Adipocyte (in vitro differentiated cells): ENCODE measurements at regions not wholly inside any gene's neighbourhood (a gene's known extent, or its start where the extent isn't known, plus 50 kb on each side); places are given as distances from the start of the nearest gene placed in this dataset.

Source experiments
- DNase-seq: peaks from one replicate; pipeline ENCODE4 v3.0.0-alpha.2; 2015; ENCODE audit warnings: low read depth
- H3K27me3 ChIP-seq: replicated peaks from 2 replicates; pipeline ENCODE4 v1.7.0; 2013; ENCODE audit warnings: mild to moderate bottlenecking, low read length, moderate library complexity; ENCODE audit not compliant: control insufficient read depth, insufficient read depth
- H3K36me3 ChIP-seq: 2 replicates; pipeline ENCODE4 v1.7.0; 2013; ENCODE audit warnings: low read length, mild to moderate bottlenecking, moderate library complexity; ENCODE audit not compliant: control insufficient read depth, insufficient read depth, severe bottlenecking
- H3K4me1 ChIP-seq: 2 replicates; pipeline ENCODE4 v1.7.0; 2013; ENCODE audit warnings: mild to moderate bottlenecking, low read length, moderate library complexity; ENCODE audit not compliant: control insufficient read depth, insufficient read depth
- H3K4me3 ChIP-seq: 2 replicates; pipeline ENCODE4 v1.7.0; 2013; ENCODE audit warnings: mild to moderate bottlenecking, low read length, moderate library complexity
- H3K9ac ChIP-seq: 2 replicates; pipeline ENCODE4 v1.7.0; 2013; ENCODE audit warnings: mild to moderate bottlenecking, low read length, moderate library complexity
- H3K9me3 ChIP-seq: 2 replicates; pipeline ENCODE4 v1.7.0; 2013; ENCODE audit warnings: mild to moderate bottlenecking, low read length, moderate library complexity; ENCODE audit not compliant: control insufficient read depth

GRCh38 chr13:106919133-106919532, 351.2 kb upstream of the ARGLU1 start:
- Histone ChIP-seq H3K4me3 (no peak overlapping the region), H3K27me3 (no peaks in the 10 kb centered on the region), H3K4me1 (no peaks in the 10 kb centered on the region), H3K36me3 (no peaks in the 10 kb centered on the region), H3K9me3 (no peaks in the 10 kb centered on the region), H3K9ac (no peak overlapping the region)
- no peak for DNase-seq

GRCh38 chr13:106918557-106918860, 350.6 kb upstream of the ARGLU1 start:
- no peak for DNase-seq
- H3K27me3 ChIP-seq: no peaks in the 10 kb centered on the region
- peak overlapping the region; percentile 89 for H3K9ac ChIP-seq
- no peaks in the 10 kb centered on the region for H3K36me3 ChIP-seq
- H3K9me3 ChIP-seq: no peaks in the 10 kb centered on the region
- peak overlapping the region; percentile 82 for H3K4me3 ChIP-seq
- H3K4me1 ChIP-seq: no peaks in the 10 kb centered on the region

- peak; percentile 90 for DNase-seq
- no peaks in the 10 kb centered on the region for H3K36me3 ChIP-seq
- peak overlapping the region; percentile 89 for H3K9ac ChIP-seq
- peaks cover 2% of the 10 kb centered on the region for H3K27me3 ChIP-seq
- peak overlapping the region; percentile 82 for H3K4me3 ChIP-seq
- H3K4me1 ChIP-seq: no peaks in the 10 kb centered on the region
- H3K9me3 ChIP-seq: no peaks in the 10 kb centered on the region
Observed at GRCh38 chr13:106917673-106918556, 350.0 kb upstream of the ARGLU1 start.

GRCh38 chr13:106917024-106917571, 349.2 kb upstream of the ARGLU1 start:
- H3K9ac ChIP-seq: peak overlapping the region; percentile 89
- H3K27me3 ChIP-seq: peaks cover 6% of the 10 kb centered on the region
- no peaks in the 10 kb centered on the region for H3K36me3 ChIP-seq
- no peaks in the 10 kb centered on the region for H3K9me3 ChIP-seq
- peak overlapping the region; percentile 82 for H3K4me3 ChIP-seq
- DNase-seq: no peak
- H3K4me1 ChIP-seq: no peaks in the 10 kb centered on the region

- H3K36me3 ChIP-seq: no peaks in the 10 kb centered on the region
- H3K27me3 ChIP-seq: peaks cover 6% of the 10 kb centered on the region
- H3K4me3 ChIP-seq: peak overlapping the region; percentile 37
- peak; percentile 33 for DNase-seq
- H3K9ac ChIP-seq: no peak overlapping the region
- H3K9me3 ChIP-seq: no peaks in the 10 kb centered on the region
- no peaks in the 10 kb centered on the region for H3K4me1 ChIP-seq
Observed at GRCh38 chr13:106916329-106916976, 348.5 kb upstream of the ARGLU1 start.

GRCh38 chr13:106915146-106915545, 347.2 kb upstream of the ARGLU1 start:
- H3K4me3 ChIP-seq: no peak overlapping the region

GRCh38 chr13:106911627-106912026, 343.7 kb upstream of the ARGLU1 start:
- H3K27me3 ChIP-seq: peaks cover 19% of the 10 kb centered on the region
- no peak overlapping the region for H3K9ac ChIP-seq
- H3K4me3 ChIP-seq: no peak overlapping the region
- no peak for DNase-seq
- no peaks in the 10 kb centered on the region for H3K36me3 ChIP-seq
- H3K9me3 ChIP-seq: no peaks in the 10 kb centered on the region
- no peaks in the 10 kb centered on the region for H3K4me1 ChIP-seq

More at GRCh38 chr13:106915146-106915545, 347.2 kb upstream of the ARGLU1 start:
- H3K4me1 ChIP-seq: no peaks in the 10 kb centered on the region
- H3K9ac ChIP-seq: no peak overlapping the region
- no peak for DNase-seq
- no peaks in the 10 kb centered on the region for H3K9me3 ChIP-seq
- peaks cover 6% of the 10 kb centered on the region for H3K27me3 ChIP-seq
- no peaks in the 10 kb centered on the region for H3K36me3 ChIP-seq

GRCh38 chr13:106911020-106911419, 343.1 kb upstream of the ARGLU1 start:
- no peaks in the 10 kb centered on the region for H3K9me3 ChIP-seq
- no peak overlapping the region for H3K4me3 ChIP-seq
- no peak for DNase-seq
- no peaks in the 10 kb centered on the region for H3K4me1 ChIP-seq
- H3K27me3 ChIP-seq: peaks cover 22% of the 10 kb centered on the region
- H3K36me3 ChIP-seq: no peaks in the 10 kb centered on the region
- H3K9ac ChIP-seq: no peak overlapping the region

GRCh38 chr13:106906426-106906996, 338.6 kb upstream of the ARGLU1 start:
- DNase-seq: no peak
- H3K4me1 ChIP-seq: no peaks in the 10 kb centered on the region
- H3K36me3 ChIP-seq: no peaks in the 10 kb centered on the region
- H3K9ac ChIP-seq: no peak overlapping the region
- no peaks in the 10 kb centered on the region for H3K9me3 ChIP-seq
- H3K4me3 ChIP-seq: no peak overlapping the region
- peaks cover 16% of the 10 kb centered on the region for H3K27me3 ChIP-seq

- no peak overlapping the region for H3K4me3 ChIP-seq
Observed at GRCh38 chr13:106905380-106906162, 337.6 kb upstream of the ARGLU1 start.

GRCh38 chr13:106899442-106899841, 331.5 kb upstream of the ARGLU1 start:
- Histone ChIP-seq H3K36me3 (no peaks in the 10 kb centered on the region), H3K27me3 (no peaks in the 10 kb centered on the region)

More at GRCh38 chr13:106905380-106906162, 337.6 kb upstream of the ARGLU1 start:
- Histone ChIP-seq H3K4me1 (no peaks in the 10 kb centered on the region), H3K9me3 (no peaks in the 10 kb centered on the region), H3K9ac (no peak overlapping the region), H3K36me3 (no peaks in the 10 kb centered on the region), H3K27me3 (peaks cover 16% of the 10 kb centered on the region)
- no peak for DNase-seq

More at GRCh38 chr13:106899442-106899841, 331.5 kb upstream of the ARGLU1 start:
- DNase-seq: no peak
- H3K4me3 ChIP-seq: no peak overlapping the region
- H3K9me3 ChIP-seq: no peaks in the 10 kb centered on the region
- H3K4me1 ChIP-seq: no peaks in the 10 kb centered on the region
- no peak overlapping the region for H3K9ac ChIP-seq
